Peyer's patch (tissue), 4 donors: ENCODE measurements at regions not wholly inside any gene's neighbourhood (a gene's known extent, or its start where the extent isn't known, plus 50 kb on each side); places are given as distances from the start of the nearest gene placed in this dataset.

Experiments
- DNase-seq, 3 donors: peaks; one replicate each; pipeline ENCODE4 v3.0.0-alpha.2; 2017 to 2019
- H3K27ac ChIP-seq, 4 donors: fragments of 200-600 bp; sonication (generic); one replicate each; pipeline ENCODE4 v1.5.1; 2016 to 2019
- H3K27me3 ChIP-seq, 2 donors: fragments of 200-600 bp; sonication (generic); one replicate each; pipeline ENCODE4 v1.5.1; 2019
- H3K36me3 ChIP-seq, 3 donors: fragments of 200-600 bp; sonication (generic); one replicate each; pipeline ENCODE4 v1.5.1; 2016 to 2019
- H3K4me1 ChIP-seq, 4 donors: fragments of 200-600 bp; sonication (generic); one replicate each; pipeline ENCODE4 v1.5.1; 2016 to 2019
- H3K4me3 ChIP-seq, 4 donors: fragments of 200-600 bp; sonication (generic); 1 replicate in 3 of 4; 2 replicates in 1 of 4; pipeline ENCODE4 v1.5.1; 2016 to 2019; ENCODE audit warnings: mild to moderate bottlenecking in 1 of 4
- H3K9me3 ChIP-seq, 4 donors: fragments of 200-600 bp; sonication (generic); one replicate each; pipeline ENCODE4 v1.5.1; 2016 to 2019; ENCODE audit warnings: mild to moderate bottlenecking in 1 of 4
- POLR2A ChIP-seq, 2 donors: fragments of 450-650 bp; IDR thresholded peaks; one replicate each; pipeline ENCODE4 v1.5.1; 2017; ENCODE audit warnings: antibody characterized with exemption in 2 of 2, mild to moderate bottlenecking in 2 of 2, moderate library complexity in 2 of 2
- TF ChIP-seq, protein P1 (sequence below), 6 experiments: fragments of 450-650 bp in 4 of 6; fragments of 200-600 bp in 2 of 6; sonication (generic) in 1 of 6; IDR thresholded peaks; one replicate each; pipeline ENCODE4 v1.5.1; 2017 to 2019; ENCODE audit warnings: antibody characterized with exemption in 6 of 6, mild to moderate bottlenecking in 3 of 6, moderate library complexity in 1 of 6

DNA sequence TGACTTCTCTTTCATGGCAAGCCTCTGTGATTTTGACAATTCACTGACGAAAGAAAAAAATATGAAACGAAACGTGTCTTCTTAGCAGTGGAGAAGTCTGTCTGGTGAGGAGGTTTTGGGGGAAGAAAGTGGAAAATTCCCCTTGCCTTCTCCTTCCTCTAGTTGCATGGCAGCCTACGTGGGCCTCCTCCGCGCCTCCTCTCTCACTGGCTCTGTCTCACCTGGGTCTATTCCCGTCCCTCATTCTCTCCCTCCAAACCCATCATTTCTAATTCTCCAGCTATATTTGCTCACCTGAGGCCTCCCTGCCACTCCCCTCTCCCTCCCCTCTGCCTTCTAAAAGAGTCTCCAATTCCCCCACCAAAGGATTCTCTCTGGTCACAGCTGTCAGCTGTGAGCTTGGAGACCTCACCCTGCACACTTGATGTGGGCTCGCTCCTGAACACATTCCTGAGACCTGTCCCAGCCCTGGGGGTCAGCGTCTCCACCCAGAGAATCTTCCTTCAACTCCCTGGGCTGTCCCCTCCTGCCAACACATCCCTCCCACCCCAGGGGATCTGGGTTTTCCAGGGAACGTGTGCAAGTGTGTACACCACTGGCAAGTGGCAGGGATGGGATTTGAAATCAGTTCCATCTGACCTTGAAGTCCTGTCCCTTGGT lies 159.6 kb upstream of the PMEPA1 start:
- DNase-seq: no peak
- no peaks in the 10 kb centered on the region for H3K27me3 ChIP-seq
- no peak overlapping the region for H3K4me3 ChIP-seq
- TF ChIP-seq, protein P1, sequence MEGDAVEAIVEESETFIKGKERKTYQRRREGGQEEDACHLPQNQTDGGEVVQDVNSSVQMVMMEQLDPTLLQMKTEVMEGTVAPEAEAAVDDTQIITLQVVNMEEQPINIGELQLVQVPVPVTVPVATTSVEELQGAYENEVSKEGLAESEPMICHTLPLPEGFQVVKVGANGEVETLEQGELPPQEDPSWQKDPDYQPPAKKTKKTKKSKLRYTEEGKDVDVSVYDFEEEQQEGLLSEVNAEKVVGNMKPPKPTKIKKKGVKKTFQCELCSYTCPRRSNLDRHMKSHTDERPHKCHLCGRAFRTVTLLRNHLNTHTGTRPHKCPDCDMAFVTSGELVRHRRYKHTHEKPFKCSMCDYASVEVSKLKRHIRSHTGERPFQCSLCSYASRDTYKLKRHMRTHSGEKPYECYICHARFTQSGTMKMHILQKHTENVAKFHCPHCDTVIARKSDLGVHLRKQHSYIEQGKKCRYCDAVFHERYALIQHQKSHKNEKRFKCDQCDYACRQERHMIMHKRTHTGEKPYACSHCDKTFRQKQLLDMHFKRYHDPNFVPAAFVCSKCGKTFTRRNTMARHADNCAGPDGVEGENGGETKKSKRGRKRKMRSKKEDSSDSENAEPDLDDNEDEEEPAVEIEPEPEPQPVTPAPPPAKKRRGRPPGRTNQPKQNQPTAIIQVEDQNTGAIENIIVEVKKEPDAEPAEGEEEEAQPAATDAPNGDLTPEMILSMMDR (IDR thresholded peaks at IDR 0.05): no peak
- H3K9me3 ChIP-seq: no peaks in the 10 kb centered on the region
- no peaks in the 10 kb centered on the region for H3K4me1 ChIP-seq
- H3K27ac ChIP-seq: no peak overlapping the region
- H3K36me3 ChIP-seq: no peaks in the 10 kb centered on the region

DNA sequence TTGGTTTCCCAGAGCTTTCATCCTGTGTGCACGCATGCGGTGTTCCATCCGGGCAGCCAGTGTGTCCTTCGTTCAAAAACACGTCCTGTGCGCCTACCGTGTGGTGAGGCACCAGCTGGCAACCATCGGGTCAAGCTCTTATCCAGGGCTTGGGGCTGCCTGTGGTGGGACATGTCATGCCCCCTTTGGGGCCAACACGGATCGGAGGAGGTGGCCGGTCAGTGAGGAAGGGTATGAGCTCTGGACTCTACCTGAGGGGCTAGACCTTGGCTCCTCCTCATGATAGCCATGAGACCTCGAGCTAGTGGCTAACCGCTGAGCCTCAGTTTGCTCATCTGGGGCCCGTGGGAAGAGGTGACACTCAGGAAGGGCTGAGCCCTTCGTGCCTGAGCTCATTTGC lies 158.5 kb upstream of the PMEPA1 start:
- Histone ChIP-seq H3K27ac (no peak overlapping the region), H3K4me3 (no peak overlapping the region), H3K36me3 (no peaks in the 10 kb centered on the region), H3K27me3 (no peaks in the 10 kb centered on the region), H3K4me1 (no peaks in the 10 kb centered on the region), H3K9me3 (no peaks in the 10 kb centered on the region)
- TF ChIP-seq, protein P1 (IDR thresholded peaks at IDR 0.05): no peak
- no peak for TF ChIP-seq POLR2A (IDR thresholded peaks at IDR 0.05)
- no peak for DNase-seq

DNA sequence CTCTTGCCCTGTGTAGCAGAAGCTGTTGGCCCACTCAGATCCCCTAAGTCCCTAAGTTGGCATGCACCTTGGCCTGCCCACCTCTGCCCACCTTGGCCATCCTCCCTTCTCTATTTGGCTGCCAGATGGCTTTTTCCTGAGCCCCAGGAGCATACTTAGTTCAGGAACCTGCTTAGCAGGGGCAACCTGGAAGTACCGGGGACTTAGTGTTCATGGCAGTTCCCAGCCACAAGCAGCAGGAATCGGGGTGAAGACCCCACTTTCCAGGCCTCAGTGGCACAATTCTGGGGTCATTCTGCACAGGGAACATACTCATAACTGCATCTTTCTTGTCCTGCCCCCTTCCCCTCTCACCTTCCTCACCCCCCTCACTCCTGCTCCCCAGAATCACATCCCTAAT lies 158.0 kb upstream of the PMEPA1 start:
- no peaks in the 10 kb centered on the region for H3K4me1 ChIP-seq
- H3K36me3 ChIP-seq: no peaks in the 10 kb centered on the region
- H3K4me3 ChIP-seq: no peak overlapping the region
- TF ChIP-seq POLR2A (IDR thresholded peaks at IDR 0.05): no peak
- TF ChIP-seq, protein P1 (IDR thresholded peaks at IDR 0.05): no peak
- no peak overlapping the region for H3K27ac ChIP-seq
- no peaks in the 10 kb centered on the region for H3K27me3 ChIP-seq
- no peaks in the 10 kb centered on the region for H3K9me3 ChIP-seq
- DNase-seq: no peak

DNA sequence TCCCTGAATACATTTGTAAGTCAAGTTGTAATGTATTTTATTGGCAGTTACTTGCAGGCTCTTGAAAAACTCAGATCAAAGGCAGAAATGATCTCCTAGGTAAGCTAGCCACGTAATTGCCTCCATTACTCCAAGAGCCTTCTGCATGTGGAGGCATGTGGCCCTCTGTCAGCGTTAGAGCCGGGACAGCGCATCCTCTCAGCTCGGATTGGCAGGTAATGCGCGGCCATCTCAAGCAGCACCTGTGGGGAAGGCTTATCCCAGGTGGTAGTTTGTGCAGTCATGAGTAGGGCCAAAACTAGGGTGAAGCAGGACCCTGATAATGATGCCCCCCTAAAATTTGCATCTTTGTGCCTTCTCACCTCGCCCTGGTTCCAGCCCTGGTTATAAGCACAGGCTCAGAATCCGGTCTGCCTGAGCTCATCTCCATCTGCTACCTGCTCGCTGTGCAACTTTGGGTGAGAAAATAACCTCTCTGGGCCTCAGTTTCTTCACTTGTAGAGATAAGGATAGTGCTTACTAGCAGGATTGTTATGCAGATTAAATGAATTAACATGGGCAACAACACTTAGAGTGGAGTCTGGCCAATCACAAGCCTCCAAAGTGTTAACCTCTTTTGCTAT lies 157.5 kb upstream of the PMEPA1 start:
- H3K9me3 ChIP-seq: no peaks in the 10 kb centered on the region
- no peak for DNase-seq
- H3K27ac ChIP-seq: no peak overlapping the region
- H3K27me3 ChIP-seq: no peaks in the 10 kb centered on the region
- TF ChIP-seq, protein P1 (IDR thresholded peaks at IDR 0.05): no peak
- no peaks in the 10 kb centered on the region for H3K4me1 ChIP-seq
- H3K4me3 ChIP-seq: no peak overlapping the region
- H3K36me3 ChIP-seq: no peaks in the 10 kb centered on the region

GRCh38 chr20:57866250-57867106 lies 156.7 kb upstream of the PMEPA1 start:
- no peak for DNase-seq
- Histone ChIP-seq H3K27ac (no peak overlapping the region), H3K4me1 (no peaks in the 10 kb centered on the region), H3K36me3 (no peaks in the 10 kb centered on the region), H3K9me3 (no peaks in the 10 kb centered on the region), H3K27me3 (no peaks in the 10 kb centered on the region), H3K4me3 (no peak overlapping the region)
- no peak for TF ChIP-seq POLR2A (IDR thresholded peaks at IDR 0.05)
- TF ChIP-seq, protein P1 (IDR thresholded peaks at IDR 0.05): no peak
